HG03342 (cell line): ENCODE measurements at regions not wholly inside any gene's neighbourhood (a gene's known extent, or its start where the extent isn't known, plus 50 kb on each side); places are given as distances from the start of the nearest gene placed in this dataset.

Experiments
- ATAC-seq: cut with Tn5 transposase; IDR thresholded peaks from one replicate; pipeline ENCODE4 v1.9.1; 2021; ENCODE audit warnings: mild to moderate bottlenecking, moderate library complexity; ENCODE audit not compliant: unreplicated experiment

DNA sequence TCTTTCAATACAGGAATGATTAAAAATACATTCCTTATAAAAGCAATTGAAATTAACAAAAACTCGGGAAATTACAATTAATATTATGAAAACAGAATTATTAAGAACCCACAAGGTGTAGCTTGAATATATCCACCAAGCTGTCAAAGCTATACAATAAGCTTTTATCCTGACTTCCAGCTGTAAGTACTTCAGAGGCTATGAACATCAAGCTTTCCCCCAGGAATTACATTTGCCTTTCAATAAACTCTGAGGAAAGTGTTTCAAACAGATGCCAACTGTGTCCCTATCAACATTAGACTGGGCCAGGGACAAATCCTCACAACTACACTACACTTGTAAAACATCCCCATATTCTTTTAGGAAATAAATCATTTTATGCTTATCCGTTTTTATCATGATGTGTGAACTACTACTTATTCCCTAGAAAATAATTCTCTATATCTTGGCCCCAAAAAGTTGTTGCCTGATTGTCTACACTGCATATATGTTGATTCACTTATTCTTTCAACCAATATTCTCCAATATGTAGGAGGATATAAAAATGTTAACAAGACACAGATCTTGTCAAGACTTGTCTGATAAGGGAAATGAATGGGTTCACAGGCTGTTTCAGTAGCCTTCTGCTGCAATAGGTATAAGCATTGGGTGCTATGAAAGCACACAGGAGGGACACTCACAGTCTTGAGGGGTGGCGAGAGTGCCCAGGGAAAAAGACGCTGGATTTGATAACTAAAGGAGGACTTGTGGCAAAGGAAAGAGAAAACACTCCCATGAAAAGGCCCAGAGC is 494.1 kb downstream of the CENPC start:
- ATAC-seq = no peak

DNA sequence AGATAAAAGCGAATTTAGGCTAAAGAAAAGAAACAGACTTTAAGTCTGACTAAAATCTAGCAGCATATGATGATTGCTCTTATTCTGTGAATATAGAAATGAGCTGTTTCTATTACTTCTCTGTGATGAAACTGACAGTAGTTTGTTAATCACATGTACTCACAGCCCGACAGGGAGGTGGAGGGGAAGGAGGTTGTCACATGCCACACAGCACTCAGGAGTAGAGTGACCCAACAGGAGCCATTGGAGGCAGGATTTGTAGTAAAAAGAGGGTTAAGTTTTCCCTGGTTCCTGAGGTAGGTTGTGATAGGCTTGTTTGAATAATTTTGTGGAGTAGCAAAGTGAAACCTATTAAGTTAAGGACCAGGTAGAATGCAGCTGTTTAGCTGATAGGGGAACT is 495.9 kb downstream of the CENPC start:
- no peak for ATAC-seq

GRCh38 chr4:67048530-67048929 is 496.8 kb downstream of the CENPC start:
- no peak for ATAC-seq

- ATAC-seq = no peak
Measured at GRCh38 chr4:67040315-67040714, 505.0 kb downstream of the CENPC start.

DNA sequence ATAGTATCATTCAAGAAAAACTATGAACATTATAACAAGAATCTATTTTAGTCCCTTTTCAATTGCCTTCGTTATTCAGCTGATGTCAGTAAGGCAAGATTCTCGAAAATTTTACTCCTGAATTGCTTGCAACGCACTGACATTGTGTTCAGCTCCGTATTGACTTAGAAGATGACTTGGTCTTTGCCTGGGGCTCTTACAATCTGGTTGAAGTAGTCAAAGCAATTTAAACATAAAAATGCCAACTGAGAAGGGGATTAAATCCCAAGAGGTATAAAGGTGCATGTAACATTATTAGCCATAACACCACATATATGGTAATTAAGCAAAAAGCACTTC is 507.1 kb downstream of the CENPC start:
- ATAC-seq = no peak

DNA sequence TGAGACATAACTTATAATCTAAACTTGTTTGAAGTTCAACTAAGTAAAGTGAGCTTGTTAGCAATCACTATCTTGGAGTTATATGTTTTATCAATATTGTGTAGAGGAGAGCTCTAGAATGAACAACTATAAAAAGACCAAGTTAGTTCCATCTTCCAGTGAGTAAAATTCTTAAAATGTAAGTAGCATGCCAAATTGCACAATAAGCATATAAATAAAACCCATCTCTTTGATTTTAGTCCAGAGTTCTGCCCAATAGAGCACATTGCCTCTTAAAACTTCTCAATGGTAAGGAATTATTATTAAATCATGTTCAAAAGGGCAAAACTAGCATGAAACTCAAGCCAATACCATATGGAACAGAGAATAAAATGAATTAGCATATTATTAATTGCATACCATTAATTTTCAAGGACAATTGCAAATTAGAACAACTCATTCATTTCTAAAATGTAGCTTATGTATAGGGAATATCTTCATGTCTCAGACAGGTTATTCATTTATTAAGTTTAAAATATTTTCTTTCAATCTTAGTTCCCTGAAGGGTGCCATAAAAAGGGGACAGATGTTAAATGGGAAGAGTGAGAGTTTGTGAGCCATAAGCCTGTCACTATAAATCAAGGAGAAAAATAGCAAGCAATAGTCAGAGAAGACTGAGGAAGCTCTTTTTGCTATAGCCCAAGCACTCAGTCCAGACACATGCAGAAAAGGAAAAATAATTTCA is 507.6 kb downstream of the CENPC start:
- no peak for ATAC-seq

- no peak for ATAC-seq
Measured at GRCh38 chr4:67036791-67037190, 508.5 kb downstream of the CENPC start.

- ATAC-seq = no peak
Measured at GRCh38 chr4:67035986-67036385, 509.3 kb downstream of the CENPC start.

GRCh38 chr4:67035501-67035900 is 509.8 kb downstream of the CENPC start:
- ATAC-seq = no peak

- no peak for ATAC-seq
Measured at GRCh38 chr4:67030636-67031035, 514.7 kb downstream of the CENPC start.

- no peak for ATAC-seq
Measured at GRCh38 chr4:67020438-67020797, 524.9 kb downstream of the CENPC start.

GRCh38 chr4:67019686-67020437 is 525.4 kb downstream of the CENPC start:
- ATAC-seq = no peak

DNA sequence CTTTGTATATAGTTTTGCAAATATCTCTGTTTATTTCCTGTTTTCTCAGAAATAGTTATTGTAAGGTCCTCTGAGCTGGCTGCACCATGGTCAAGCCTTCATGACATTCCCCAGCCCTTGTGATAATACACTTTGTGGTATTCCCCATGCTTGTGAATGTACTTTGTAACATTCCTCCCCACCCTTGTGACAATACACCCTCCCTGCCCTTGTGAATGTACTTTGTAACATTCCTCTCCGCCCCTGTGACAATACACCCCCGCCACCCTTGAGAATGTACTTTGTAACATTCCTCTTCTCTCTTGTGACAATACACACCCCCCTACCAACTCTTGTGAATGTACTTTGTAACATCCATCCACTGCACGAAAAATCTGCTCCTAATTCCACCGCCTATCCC is 530.7 kb downstream of the CENPC start:
- ATAC-seq = no peak

- ATAC-seq = no peak
Measured at GRCh38 chr4:67006791-67007190, 538.5 kb downstream of the CENPC start.

GRCh38 chr4:66991521-66991920 is 553.8 kb downstream of the CENPC start:
- no peak for ATAC-seq

GRCh38 chr4:66974665-66975064 is 570.6 kb downstream of the CENPC start:
- ATAC-seq = no peak

DNA sequence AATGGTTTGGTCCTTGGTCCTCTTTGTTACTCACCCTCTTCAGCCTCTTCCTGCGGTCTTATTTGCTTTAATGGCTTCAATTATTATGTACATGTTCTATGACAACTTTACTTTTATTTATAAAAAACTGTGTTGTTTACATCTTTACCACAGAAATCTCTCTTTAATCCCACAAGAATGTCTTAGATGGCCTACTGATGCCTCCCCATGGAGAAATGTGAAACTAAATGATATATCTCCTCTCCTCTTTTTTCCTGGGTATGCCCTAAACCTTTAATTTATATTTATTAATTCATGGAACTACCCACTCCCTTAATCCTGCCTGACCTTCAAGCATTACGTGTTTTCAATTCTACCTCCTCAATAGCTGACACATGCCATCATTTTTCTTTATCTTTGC is 573.2 kb downstream of the CENPC start:
- no peak for ATAC-seq

DNA sequence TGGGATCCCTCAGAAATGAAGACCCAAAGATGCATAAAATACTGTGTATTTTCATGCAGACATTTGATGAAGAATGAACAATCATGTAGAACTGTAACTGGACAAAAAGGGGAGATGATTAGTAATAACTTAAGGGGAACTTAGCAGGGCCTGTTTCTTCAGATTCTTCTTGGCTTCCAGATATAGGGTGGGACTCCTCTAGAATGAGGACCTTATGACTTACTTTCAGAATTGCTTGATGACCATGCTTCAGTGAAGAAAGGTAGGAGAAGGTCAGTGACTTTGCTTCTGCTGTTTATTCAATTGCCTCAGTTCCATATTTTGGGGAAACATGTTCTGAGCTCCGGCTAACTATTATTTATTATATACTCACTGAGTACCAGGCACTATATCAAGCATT is 580.8 kb downstream of the CENPC start:
- ATAC-seq = no peak

DNA sequence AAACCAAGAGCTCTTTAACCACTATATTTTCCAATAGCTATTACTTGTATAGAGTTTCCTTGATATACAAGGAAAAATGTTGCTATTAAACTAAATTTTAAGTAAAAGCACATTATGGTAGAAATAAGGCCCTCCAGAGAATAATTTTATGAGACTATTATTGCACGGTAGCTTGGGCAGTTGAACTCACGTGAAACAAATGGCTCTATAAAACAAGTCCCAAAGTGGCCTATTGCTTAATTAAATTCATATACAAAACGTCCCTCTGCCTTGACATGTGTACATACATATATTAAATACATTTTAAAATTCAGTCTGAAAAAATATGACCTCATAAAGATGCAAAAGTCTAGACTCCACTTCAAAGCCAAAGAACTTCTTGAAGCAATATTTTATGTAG is 582.2 kb downstream of the CENPC start:
- ATAC-seq = no peak

GRCh38 chr4:66959207-66959606 is 586.1 kb downstream of the CENPC start:
- ATAC-seq = no peak

DNA sequence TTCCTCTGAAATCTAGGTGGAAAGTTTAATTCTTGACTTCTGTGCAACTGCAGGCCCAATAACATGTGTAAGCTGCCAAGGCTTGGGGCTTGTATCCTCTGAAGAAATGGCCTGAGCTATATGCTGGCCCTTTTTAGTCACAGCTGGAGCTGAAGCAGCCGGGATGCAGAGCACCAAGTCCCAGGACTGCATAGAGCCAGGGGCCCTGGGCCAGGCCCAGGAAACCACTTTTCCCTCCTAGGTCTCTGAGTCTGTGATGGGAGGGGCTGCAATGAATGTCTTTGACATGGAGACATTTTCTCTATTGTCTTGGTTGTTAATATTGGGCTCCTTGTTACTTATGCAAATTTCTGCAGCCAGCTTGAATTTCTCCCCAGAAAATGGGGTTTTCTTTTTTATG is 588.5 kb downstream of the CENPC start:
- no peak for ATAC-seq

DNA sequence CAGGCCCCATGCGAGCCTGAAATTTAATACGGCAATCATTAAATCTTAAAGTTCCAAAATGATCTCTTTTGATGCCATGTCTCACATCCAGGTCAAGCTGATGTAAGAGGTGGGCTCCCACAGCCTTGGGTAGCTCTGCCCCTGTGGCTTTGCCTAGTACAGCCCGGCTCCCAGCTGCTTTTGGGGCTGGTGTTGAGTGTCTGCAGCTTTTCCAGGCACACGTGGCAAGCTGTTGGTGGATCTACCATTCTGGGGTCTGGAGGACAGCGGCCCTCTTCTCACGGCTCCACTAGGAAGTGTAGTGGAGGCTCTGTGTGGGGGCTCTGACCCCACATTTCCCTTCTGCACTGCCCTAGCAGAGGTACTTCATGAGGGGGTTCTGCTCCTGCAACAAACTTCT is 588.9 kb downstream of the CENPC start:
- no peak for ATAC-seq
